GM19023 (cell line): ENCODE measurements at regions not wholly inside any gene's neighbourhood (a gene's known extent, or its start where the extent isn't known, plus 50 kb on each side); places are given as distances from the start of the nearest gene placed in this dataset.
A peak's percentile ranks its signal among the peaks of the same experiment; 100 is the strongest.

Experiments
- ATAC-seq: cut with Tn5 transposase; IDR thresholded peaks from one replicate; pipeline ENCODE4 v1.9.1; 2021; ENCODE audit warnings: mild to moderate bottlenecking, moderate library complexity; ENCODE audit not compliant: unreplicated experiment

GRCh38 chr20:53750827-53751619, 157.4 kb upstream of the ZNF217 start:
- peak; percentile 70 for ATAC-seq

GRCh38 chr20:53749499-53749898, 155.9 kb upstream of the ZNF217 start:
- ATAC-seq = no peak

GRCh38 chr20:53748821-53749421, 155.3 kb upstream of the ZNF217 start:
- ATAC-seq = no peak

- no peak for ATAC-seq
Measured at GRCh38 chr20:53748176-53748575, 154.5 kb upstream of the ZNF217 start.

GRCh38 chr20:53743607-53744260, 150.1 kb upstream of the ZNF217 start:
- no peak for ATAC-seq

- ATAC-seq = no peak
Measured at GRCh38 chr20:53742685-53743081, 149.0 kb upstream of the ZNF217 start.

- no peak for ATAC-seq
Measured at GRCh38 chr20:53741726-53742028, 148.0 kb upstream of the ZNF217 start.

- ATAC-seq = peak; percentile 48
Measured at GRCh38 chr20:53739799-53740785, 146.5 kb upstream of the ZNF217 start.

- ATAC-seq = no peak
Measured at GRCh38 chr20:53738945-53739798, 145.5 kb upstream of the ZNF217 start.

- ATAC-seq = no peak
Measured at GRCh38 chr20:53738039-53738944, 144.7 kb upstream of the ZNF217 start.

- no peak for ATAC-seq
Measured at GRCh38 chr20:53737396-53738038, 143.9 kb upstream of the ZNF217 start.

GRCh38 chr20:53736757-53737395, 143.2 kb upstream of the ZNF217 start:
- no peak for ATAC-seq

GRCh38 chr20:53736122-53736756, 142.6 kb upstream of the ZNF217 start:
- ATAC-seq = no peak

GRCh38 chr20:53735536-53736050, 142.0 kb upstream of the ZNF217 start:
- ATAC-seq = no peak

GRCh38 chr20:53734006-53734688, 140.5 kb upstream of the ZNF217 start:
- no peak for ATAC-seq

- no peak for ATAC-seq
Measured at GRCh38 chr20:53731595-53731994, 138.0 kb upstream of the ZNF217 start.

GRCh38 chr20:53728359-53728758, 134.7 kb upstream of the ZNF217 start:
- ATAC-seq = no peak
